Spleen (tissue), 11 donors: ENCODE measurements at regions not wholly inside any gene's neighbourhood (a gene's known extent, or its start where the extent isn't known, plus 50 kb on each side); places are given as distances from the start of the nearest gene placed in this dataset.

Source experiments
- DNase-seq: peaks from one replicate; pipeline ENCODE4 v3.0.0-alpha.2; 2020
- H3K27ac ChIP-seq, 8 donors: fragments of 200-600 bp; sonication (generic) in 7 of 8; 1 replicate in 4 of 8; 2 replicates in 4 of 8; pipeline versions ENCODE4 v1.5.0 to v1.8.0; 2016 to 2021; ENCODE audit warnings: inconsistent platforms in 4 of 8, mild to moderate bottlenecking in 4 of 8, moderate library complexity in 1 of 8
- H3K27me3 ChIP-seq, 7 donors: fragments of 200-600 bp; sonication (generic) in 6 of 7; replicated peaks in 1 of 7; 1 replicate in 4 of 7; 2 replicates in 3 of 7; pipeline versions ENCODE4 v1.5.0 to v1.8.0; 2016 to 2021; ENCODE audit warnings: inconsistent platforms in 3 of 7, mild to moderate bottlenecking in 1 of 7
- H3K36me3 ChIP-seq, 6 donors: fragments of 200-600 bp; sonication (generic) in 5 of 6; 1 replicate in 4 of 6; 2 replicates in 2 of 6; pipeline versions ENCODE4 v1.5.0 to v1.8.0; 2016 to 2021; ENCODE audit warnings: inconsistent platforms in 2 of 6
- H3K4me1 ChIP-seq, 6 donors: fragments of 200-600 bp; sonication (generic) in 5 of 6; 1 replicate in 3 of 6; 2 replicates in 3 of 6; pipeline versions ENCODE4 v1.5.0 to v1.8.0; 2016 to 2021; ENCODE audit warnings: inconsistent platforms in 3 of 6
- H3K4me3 ChIP-seq, 8 donors: fragments of 200-600 bp; sonication (generic) in 7 of 8; 1 replicate in 4 of 8; 2 replicates in 4 of 8; pipeline versions ENCODE4 v1.5.0 to v1.8.0; 2016 to 2021; ENCODE audit warnings: inconsistent platforms in 4 of 8, mild to moderate bottlenecking in 4 of 8, moderate library complexity in 2 of 8
- H3K9me3 ChIP-seq, 8 donors: fragments of 200-600 bp; sonication (generic) in 7 of 8; 1 replicate in 4 of 8; 2 replicates in 4 of 8; pipeline versions ENCODE4 v1.5.0 to v1.8.0; 2016 to 2021; ENCODE audit warnings: inconsistent platforms in 4 of 8
- POLR2A ChIP-seq, 3 donors: fragments of 450-650 bp; IDR thresholded peaks; one replicate each; pipeline ENCODE4 v1.5.1; 2017; ENCODE audit warnings: antibody characterized with exemption in 3 of 3, mild to moderate bottlenecking in 1 of 3
- POLR2AphosphoS5 ChIP-seq, 3 donors: sonication (generic); formaldehyde crosslinking; IDR thresholded peaks; one replicate each; pipeline ENCODE4 v1.5.1; 2017; ENCODE audit warnings: antibody characterized with exemption in 3 of 3
- WGBS, 5 donors: extraction: QIAGEN DNeasy Blood & Tissue Kit in 3 of 5; methylation state at CpG; one replicate each; pipeline versions ENCODE4 v1.1.5 to v1.1.7; 2013 to 2018; 5-methylcytosine and 5-hydroxymethylcytosine counted together
- intact Hi-C: fragments of 100-400 bp; cut with DNase I; formaldehyde crosslinking; loops from one replicate; pipeline ENCODE4 v1.15.0; 2023; ENCODE audit warnings: low total_unique reads
- TF ChIP-seq, protein P1 (sequence below), 11 experiments: fragments of 200-600 bp in 7 of 11; fragments of 450-650 bp in 4 of 11; sonication (generic) in 4 of 11; IDR thresholded peaks in 8 of 11; conservative IDR thresholded peaks in 3 of 11; 1 replicate in 7 of 11; 2 replicates in 4 of 11; pipeline versions ENCODE4 v1.4.0 to v1.8.0; 2016 to 2021; ENCODE audit warnings: antibody characterized with exemption in 11 of 11, inconsistent platforms in 4 of 11, mild to moderate bottlenecking in 1 of 11
- donor health status: healthy with polysubstance abuse.
- donor health status: DM: no; HTN: no; CAD: no; lungs with moderate emphysema.
- donor health status: DM: no; HTN: no; CAD: no.
- donor health status: Bipolar disorder and iron deficiency.
- donor health status: healthy.
- donor health status: DM: no; HTN: no; CAD: no.
- donor health status: DM: yes; HTN: yes; CAD: no.

DNA sequence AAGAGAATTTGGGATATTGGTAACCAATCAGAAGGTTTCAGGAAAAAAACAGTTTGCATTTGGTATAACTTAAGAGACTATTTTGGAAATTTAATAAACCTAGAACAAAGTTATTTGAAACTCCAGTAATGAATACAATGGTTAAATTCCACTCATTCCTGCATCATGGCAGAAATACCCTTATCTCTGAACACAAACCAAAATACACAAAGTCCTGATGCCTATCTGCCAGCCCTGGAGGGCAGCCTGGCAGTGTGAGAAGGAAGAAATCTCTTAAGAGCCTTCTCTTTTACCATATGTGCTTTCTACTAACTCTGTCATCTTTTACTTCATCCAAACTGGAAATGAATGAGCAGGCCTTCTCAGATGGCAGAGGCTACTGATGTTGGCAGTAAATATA, 147.1 kb upstream of the LYZL1 start:
- H3K9me3 ChIP-seq: no peaks in the 10 kb centered on the region
- DNase-seq: no peak
- TF ChIP-seq POLR2AphosphoS5 (IDR thresholded peaks at IDR 0.05): no peak
- no peak for TF ChIP-seq POLR2A (IDR thresholded peaks at IDR 0.05)
- TF ChIP-seq, protein P1, sequence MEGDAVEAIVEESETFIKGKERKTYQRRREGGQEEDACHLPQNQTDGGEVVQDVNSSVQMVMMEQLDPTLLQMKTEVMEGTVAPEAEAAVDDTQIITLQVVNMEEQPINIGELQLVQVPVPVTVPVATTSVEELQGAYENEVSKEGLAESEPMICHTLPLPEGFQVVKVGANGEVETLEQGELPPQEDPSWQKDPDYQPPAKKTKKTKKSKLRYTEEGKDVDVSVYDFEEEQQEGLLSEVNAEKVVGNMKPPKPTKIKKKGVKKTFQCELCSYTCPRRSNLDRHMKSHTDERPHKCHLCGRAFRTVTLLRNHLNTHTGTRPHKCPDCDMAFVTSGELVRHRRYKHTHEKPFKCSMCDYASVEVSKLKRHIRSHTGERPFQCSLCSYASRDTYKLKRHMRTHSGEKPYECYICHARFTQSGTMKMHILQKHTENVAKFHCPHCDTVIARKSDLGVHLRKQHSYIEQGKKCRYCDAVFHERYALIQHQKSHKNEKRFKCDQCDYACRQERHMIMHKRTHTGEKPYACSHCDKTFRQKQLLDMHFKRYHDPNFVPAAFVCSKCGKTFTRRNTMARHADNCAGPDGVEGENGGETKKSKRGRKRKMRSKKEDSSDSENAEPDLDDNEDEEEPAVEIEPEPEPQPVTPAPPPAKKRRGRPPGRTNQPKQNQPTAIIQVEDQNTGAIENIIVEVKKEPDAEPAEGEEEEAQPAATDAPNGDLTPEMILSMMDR (IDR thresholded peaks at IDR 0.05 in 8 of 11, conservative IDR thresholded peaks at IDR 0.05 in 3 of 11): no peak
- H3K27me3 ChIP-seq: peaks cover 0 to 20% (median 0%) of the 10 kb centered on the region in 7 donors
- H3K27ac ChIP-seq: no peak overlapping the region
- H3K36me3 ChIP-seq: no peaks in the 10 kb centered on the region
- no peak overlapping the region for H3K4me3 ChIP-seq
- intact Hi-C loops: no loop called here
- no peaks in the 10 kb centered on the region for H3K4me1 ChIP-seq

- 66 to 78% (median 72%) methylated on average over 28 to 29 of the region's 29 CpGs for WGBS, 5 donors
- Histone ChIP-seq H3K9me3 (no peaks in the 10 kb centered on the region), H3K36me3 (no peaks in the 10 kb centered on the region), H3K27me3 (peaks cover 0 to 20% (median 0%) of the 10 kb centered on the region in 7 donors), H3K4me1 (no peaks in the 10 kb centered on the region), H3K4me3 (no peak overlapping the region), H3K27ac (no peak overlapping the region)
- TF ChIP-seq POLR2AphosphoS5 (IDR thresholded peaks at IDR 0.05): no peak
- TF ChIP-seq, protein P1 (IDR thresholded peaks at IDR 0.05 in 8 of 11, conservative IDR thresholded peaks at IDR 0.05 in 3 of 11): no peak
- TF ChIP-seq POLR2A (IDR thresholded peaks at IDR 0.05): no peak
- intact Hi-C loops: no loop called here
- DNase-seq: no peak
Measured at GRCh38 chr10:29142516-29143314, 146.2 kb upstream of the LYZL1 start.

DNA sequence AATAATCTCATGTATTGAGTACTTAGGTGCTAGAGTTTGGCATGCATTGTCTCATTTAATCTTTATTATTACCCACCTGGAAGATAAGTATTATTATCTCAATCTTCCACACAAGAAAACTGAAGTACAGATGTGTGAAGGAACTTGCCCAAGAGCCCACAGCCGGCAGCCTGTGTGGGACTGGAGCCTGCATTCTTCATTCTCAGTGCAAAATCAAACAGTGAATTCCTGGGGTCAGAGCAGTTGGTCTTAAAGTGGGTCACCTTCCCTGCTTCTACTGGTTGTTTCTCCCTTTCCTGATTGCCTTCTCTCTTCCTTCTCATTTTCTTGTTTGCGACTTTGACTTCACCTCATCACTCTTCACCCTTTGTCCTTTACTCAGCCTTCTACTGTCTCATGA, 144.7 kb upstream of the LYZL1 start:
- DNase-seq: no peak
- WGBS, 5 donors: 66 to 86% (median 83%) methylated on average over 2 of the region's 2 CpGs
- no peak overlapping the region for H3K4me3 ChIP-seq

More for the DNA sequence above, 144.7 kb upstream of the LYZL1 start:
- Histone ChIP-seq H3K36me3 (no peaks in the 10 kb centered on the region), H3K9me3 (no peaks in the 10 kb centered on the region), H3K27me3 (peaks cover 0 to 20% (median 0%) of the 10 kb centered on the region in 7 donors), H3K4me1 (no peaks in the 10 kb centered on the region), H3K27ac (no peak overlapping the region)
- intact Hi-C loops: no loop called here
- TF ChIP-seq, protein P1 (IDR thresholded peaks at IDR 0.05 in 8 of 11, conservative IDR thresholded peaks at IDR 0.05 in 3 of 11): no peak
- TF ChIP-seq POLR2A (IDR thresholded peaks at IDR 0.05): no peak
- no peak for TF ChIP-seq POLR2AphosphoS5 (IDR thresholded peaks at IDR 0.05)
